H9 (cell line): ENCODE measurements at regions not wholly inside any gene's neighbourhood (a gene's known extent, or its start where the extent isn't known, plus 50 kb on each side); places are given as distances from the start of the nearest gene placed in this dataset.

Experiments
- DNase-seq: peaks from one replicate; pipeline ENCODE4 v3.0.0-alpha.2; 2017
- H2AFZ ChIP-seq: one replicate; pipeline ENCODE4 v1.6.1; 2013; ENCODE audit warnings: mild to moderate bottlenecking, low read length, control low read depth, moderate library complexity
- H2AK5ac ChIP-seq: 2 replicates; pipeline ENCODE4 v1.6.1; 2013; ENCODE audit warnings: low read length, control low read depth, mixed read lengths; ENCODE audit not compliant: insufficient read length
- H2BK120ac ChIP-seq: one replicate; pipeline ENCODE4 v1.6.1; 2013; ENCODE audit warnings: low read depth, mild to moderate bottlenecking, low read length, control low read depth, inconsistent platforms; ENCODE audit not compliant: poor library complexity, severe bottlenecking
- H2BK12ac ChIP-seq: 2 replicates; pipeline ENCODE4 v1.6.1; 2013; ENCODE audit warnings: low read length, control low read depth, mixed read lengths, low read depth; ENCODE audit not compliant: insufficient read length
- H2BK15ac ChIP-seq: 2 replicates; pipeline ENCODE4 v1.6.1; 2013; ENCODE audit warnings: low read depth, low read length, control low read depth
- H2BK20ac ChIP-seq: one replicate; pipeline ENCODE4 v1.6.1; 2013; ENCODE audit warnings: low read depth, mild to moderate bottlenecking, low read length, control low read depth, inconsistent platforms; ENCODE audit not compliant: poor library complexity, severe bottlenecking
- H2BK5ac ChIP-seq: 2 replicates; pipeline ENCODE4 v1.6.1; 2013; ENCODE audit warnings: low read length, control low read depth, mixed read lengths; ENCODE audit not compliant: insufficient read length
- H3K14ac ChIP-seq: 2 replicates; pipeline ENCODE4 v1.6.1; 2013; ENCODE audit warnings: low read length, control low read depth; ENCODE audit not compliant: insufficient read depth
- H3K18ac ChIP-seq: 2 replicates; pipeline ENCODE4 v1.6.1; 2013; ENCODE audit warnings: low read depth, mild to moderate bottlenecking, mixed read lengths, low read length, control low read depth; ENCODE audit not compliant: insufficient read length
- H3K23ac ChIP-seq: 2 replicates; pipeline ENCODE4 v1.6.1; 2013; ENCODE audit warnings: low read length, control low read depth, mixed read lengths, low read depth; ENCODE audit not compliant: insufficient read length
- H3K23me2 ChIP-seq: 2 replicates; pipeline ENCODE4 v1.6.1; 2013; ENCODE audit warnings: low read depth, mild to moderate bottlenecking, mixed read lengths, low read length, control low read depth; ENCODE audit not compliant: insufficient read length, poor library complexity, severe bottlenecking
- H3K27ac ChIP-seq: 2 replicates; pipeline ENCODE4 v1.5.1; 2013; ENCODE audit warnings: low read length, control low read depth, mixed read lengths, low read depth; ENCODE audit not compliant: insufficient read length
- H3K27me3 ChIP-seq: 2 replicates; pipeline ENCODE4 v1.6.1; 2013; ENCODE audit warnings: low read length, control low read depth, inconsistent platforms; ENCODE audit not compliant: insufficient read depth
- H3K4ac ChIP-seq: 2 replicates; pipeline ENCODE4 v1.6.1; 2013; ENCODE audit warnings: low read depth, mild to moderate bottlenecking, control low read depth, inconsistent platforms, low read length, moderate library complexity
- H3K4me1 ChIP-seq: 2 replicates; pipeline ENCODE4 v1.6.1; 2013; ENCODE audit warnings: low read length, control low read depth, inconsistent platforms; ENCODE audit not compliant: insufficient read depth
- H3K4me2 ChIP-seq: 2 replicates; pipeline ENCODE4 v1.6.1; 2013; ENCODE audit warnings: low read length, control low read depth, mixed read lengths; ENCODE audit not compliant: insufficient read length, insufficient read depth
- H3K56ac ChIP-seq: 2 replicates; pipeline ENCODE4 v1.6.1; 2013; ENCODE audit warnings: low read depth, mild to moderate bottlenecking, mixed read lengths, low read length, control low read depth; ENCODE audit not compliant: insufficient read length
- H3K79me1 ChIP-seq: 2 replicates; pipeline ENCODE4 v1.6.1; 2013; ENCODE audit warnings: low read depth, mild to moderate bottlenecking, moderate library complexity, low read length, control low read depth, inconsistent platforms; ENCODE audit not compliant: insufficient read depth, poor library complexity, severe bottlenecking
- H3K79me2 ChIP-seq: 2 replicates; pipeline ENCODE4 v1.6.1; 2013; ENCODE audit warnings: low read length, control low read depth, inconsistent platforms; ENCODE audit not compliant: insufficient read depth
- H3K9ac ChIP-seq: 2 replicates; pipeline ENCODE4 v1.6.1; 2013; ENCODE audit warnings: low read length, control low read depth, mixed read lengths; ENCODE audit not compliant: insufficient read length; ENCODE audit errors: extremely low read depth
- H3K9me3 ChIP-seq: one replicate; pipeline ENCODE4 v1.6.1; 2013; ENCODE audit warnings: low read depth, low read length, inconsistent platforms; ENCODE audit not compliant: control insufficient read depth
- H3T11ph ChIP-seq: one replicate; pipeline ENCODE4 v1.6.1; 2013; ENCODE audit warnings: mild to moderate bottlenecking, low read length, control low read depth, inconsistent platforms
- H4K20me1 ChIP-seq: one replicate; pipeline ENCODE4 v1.6.1; 2013; ENCODE audit not compliant: control insufficient read depth, insufficient read length, insufficient read depth
- H4K5ac ChIP-seq: 2 replicates; pipeline ENCODE4 v1.6.1; 2013; ENCODE audit warnings: low read depth, mild to moderate bottlenecking, mixed read lengths, low read length, control low read depth; ENCODE audit not compliant: insufficient read length
- H4K8ac ChIP-seq: replicated peaks from 2 replicates; pipeline ENCODE4 v1.6.1; 2013; ENCODE audit warnings: low read length, control low read depth, mixed read lengths, low read depth; ENCODE audit not compliant: insufficient read length
- H4K91ac ChIP-seq: 2 replicates; pipeline ENCODE4 v1.6.1; 2013; ENCODE audit warnings: low read depth, mild to moderate bottlenecking, moderate library complexity, mixed read lengths, low read length, control low read depth; ENCODE audit not compliant: insufficient read length
- H3K27ac Mint-ChIP-seq, 3 experiments: 2 replicates in 2 of 3; 3 replicates in 1 of 3; pipeline ENCODE4 v1.8.0; 2020 to 2021; ENCODE audit warnings: mixed read lengths in 3 of 3, mild to moderate bottlenecking in 1 of 3, moderate library complexity in 1 of 3
- H3K27me3 Mint-ChIP-seq: 2 replicates; pipeline ENCODE4 v1.8.0; 2021; ENCODE audit warnings: low read depth, mild to moderate bottlenecking, moderate library complexity, mixed read lengths
- H3K36me3 Mint-ChIP-seq, 3 experiments: 2 replicates in 2 of 3; 3 replicates in 1 of 3; pipeline ENCODE4 v1.8.0; 2020 to 2021; ENCODE audit warnings: low read depth in 3 of 3, mixed read lengths in 3 of 3; ENCODE audit not compliant: insufficient read depth in 1 of 3
- H3K4me1 Mint-ChIP-seq, 2 experiments: 2 replicates each; pipeline ENCODE4 v1.8.0; 2020; ENCODE audit warnings: mixed read lengths in 2 of 2
- H3K4me3 Mint-ChIP-seq, 2 experiments: 2 replicates in 1 of 2; 3 replicates in 1 of 2; pipeline ENCODE4 v1.8.0; 2020 to 2021; ENCODE audit warnings: mild to moderate bottlenecking in 2 of 2, mixed read lengths in 2 of 2, moderate library complexity in 1 of 2
- H3K9me3 Mint-ChIP-seq, 2 experiments: 2 replicates in 1 of 2; 3 replicates in 1 of 2; pipeline ENCODE4 v1.8.0; 2020; ENCODE audit warnings: mild to moderate bottlenecking in 2 of 2, mixed read lengths in 2 of 2, moderate library complexity in 1 of 2
- WGBS: extraction: QIAGEN DNeasy Blood & Tissue Kit; methylation state at CpG from one replicate; pipeline ENCODE4 v1.1.7; 2013; ENCODE audit warnings: missing lambda C conversion rate, low lambda C conversion rate, mixed read lengths; ENCODE audit not compliant: insufficient read length; ENCODE audit errors: extremely low coverage; 5-methylcytosine and 5-hydroxymethylcytosine counted together
- TF ChIP-seq, protein P1 (sequence below): fragments of 200-600 bp; sonication (generic); conservative IDR thresholded peaks from 3 replicates; pipeline ENCODE4 v1.8.0; 2021; ENCODE audit warnings: antibody characterized with exemption, mild to moderate bottlenecking

DNA sequence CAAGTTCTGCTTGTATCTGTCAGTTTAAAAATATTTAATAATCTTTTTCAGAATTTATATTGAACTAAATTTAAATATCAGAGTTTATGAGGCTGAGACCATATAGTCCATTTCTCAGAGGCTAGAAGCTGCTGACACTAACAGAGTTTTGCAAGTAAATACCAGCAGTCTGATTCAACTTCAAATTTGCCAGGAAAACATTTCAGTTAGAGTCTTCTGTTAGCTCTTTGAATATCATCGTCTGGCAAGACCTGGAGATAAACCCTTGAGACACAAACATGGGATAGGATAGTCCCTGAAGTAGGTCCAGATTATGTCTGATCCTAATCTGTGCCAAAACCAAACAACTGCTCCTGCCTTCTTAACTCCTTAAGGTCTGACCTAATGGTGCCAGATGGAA is 472.8 kb upstream of the STEAP1 start:
- DNase-seq: no peak
- H3K14ac ChIP-seq: no peak overlapping the region
- H3K9ac ChIP-seq: no peak overlapping the region
- no peak overlapping the region for H3K4me2 ChIP-seq
- no peak overlapping the region for H3K4ac ChIP-seq
- no peak overlapping the region for H3K56ac ChIP-seq
- no peaks in the 10 kb centered on the region for H3K23me2 ChIP-seq
- Mint-ChIP-seq H3K4me1 (no peaks in the 10 kb centered on the region), H3K4me3 (no peak overlapping the region), H3K9me3 (no peaks in the 10 kb centered on the region), H3K27me3 (no peaks in the 10 kb centered on the region), H3K27ac (no peak overlapping the region; a peak in 1 of 7 replicates), H3K36me3 (no peaks in the 10 kb centered on the region)
- no peak overlapping the region for H2BK20ac ChIP-seq
- no peaks in the 10 kb centered on the region for H3K27me3 ChIP-seq
- no peak overlapping the region for H2AK5ac ChIP-seq
- TF ChIP-seq, protein P1, sequence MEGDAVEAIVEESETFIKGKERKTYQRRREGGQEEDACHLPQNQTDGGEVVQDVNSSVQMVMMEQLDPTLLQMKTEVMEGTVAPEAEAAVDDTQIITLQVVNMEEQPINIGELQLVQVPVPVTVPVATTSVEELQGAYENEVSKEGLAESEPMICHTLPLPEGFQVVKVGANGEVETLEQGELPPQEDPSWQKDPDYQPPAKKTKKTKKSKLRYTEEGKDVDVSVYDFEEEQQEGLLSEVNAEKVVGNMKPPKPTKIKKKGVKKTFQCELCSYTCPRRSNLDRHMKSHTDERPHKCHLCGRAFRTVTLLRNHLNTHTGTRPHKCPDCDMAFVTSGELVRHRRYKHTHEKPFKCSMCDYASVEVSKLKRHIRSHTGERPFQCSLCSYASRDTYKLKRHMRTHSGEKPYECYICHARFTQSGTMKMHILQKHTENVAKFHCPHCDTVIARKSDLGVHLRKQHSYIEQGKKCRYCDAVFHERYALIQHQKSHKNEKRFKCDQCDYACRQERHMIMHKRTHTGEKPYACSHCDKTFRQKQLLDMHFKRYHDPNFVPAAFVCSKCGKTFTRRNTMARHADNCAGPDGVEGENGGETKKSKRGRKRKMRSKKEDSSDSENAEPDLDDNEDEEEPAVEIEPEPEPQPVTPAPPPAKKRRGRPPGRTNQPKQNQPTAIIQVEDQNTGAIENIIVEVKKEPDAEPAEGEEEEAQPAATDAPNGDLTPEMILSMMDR: no peak
- no peak overlapping the region for H4K91ac ChIP-seq
- H3K79me1 ChIP-seq: no peaks in the 10 kb centered on the region
- no peaks in the 10 kb centered on the region for H3K79me2 ChIP-seq
- H3K23ac ChIP-seq: no peak overlapping the region
- no peak overlapping the region for H3T11ph ChIP-seq
- no peak overlapping the region for H2BK15ac ChIP-seq
- H2BK120ac ChIP-seq: no peak overlapping the region
- H3K9me3 ChIP-seq: no peaks in the 10 kb centered on the region
- no peak overlapping the region for H3K18ac ChIP-seq
- WGBS: no CpG with 5 or more reads among the region's 1 CpG
- no peak overlapping the region for H2BK5ac ChIP-seq
- no peak overlapping the region for H4K5ac ChIP-seq
- H4K20me1 ChIP-seq: no peaks in the 10 kb centered on the region
- no peak overlapping the region for H3K27ac ChIP-seq
- no peak overlapping the region for H4K8ac ChIP-seq
- H2AFZ ChIP-seq: no peak overlapping the region
- H2BK12ac ChIP-seq: no peak overlapping the region
- no peaks in the 10 kb centered on the region for H3K4me1 ChIP-seq
